ENCODE measurements at regions not wholly inside any gene's neighbourhood (a gene's known extent, or its start where the extent isn't known, plus 50 kb on each side); places are given as distances from the start of the nearest gene placed in this dataset.

GRCh38 chr1:172952516-172952915 is 98.2 kb downstream of the TNFSF18 start:
- no peak for DNase-seq (ENCODE audit: low read depth in 2 of 2)

GRCh38 chr1:172954476-172955150 is 96.1 kb downstream of the TNFSF18 start:
- no peak for DNase-seq (ENCODE audit: low read depth in 2 of 2)

- no peak for DNase-seq (ENCODE audit: low read depth in 2 of 2)
Measured at GRCh38 chr1:172955161-172955815, 95.5 kb downstream of the TNFSF18 start.

- no peak for DNase-seq (ENCODE audit: low read depth in 2 of 2)
Measured at GRCh38 chr1:172956871-172957270, 93.9 kb downstream of the TNFSF18 start.

- no peak for DNase-seq (ENCODE audit: low read depth in 2 of 2)
Measured at GRCh38 chr1:172957491-172957890, 93.2 kb downstream of the TNFSF18 start.

- DNase-seq (ENCODE audit: low read depth in 2 of 2) = no peak
Measured at GRCh38 chr1:172959571-172959970, 91.2 kb downstream of the TNFSF18 start.

- no peak for DNase-seq (ENCODE audit: low read depth in 2 of 2)
Measured at GRCh38 chr1:172960019-172960418, 90.7 kb downstream of the TNFSF18 start.

GRCh38 chr1:172960454-172961208 is 90.1 kb downstream of the TNFSF18 start:
- DNase-seq (ENCODE audit: low read depth in 2 of 2) = no peak

GRCh38 chr1:172964864-172965263 is 85.9 kb downstream of the TNFSF18 start:
- DNase-seq (ENCODE audit: low read depth in 2 of 2) = no peak

GRCh38 chr1:172966844-172967540 is 83.7 kb downstream of the TNFSF18 start:
- no peak for DNase-seq (ENCODE audit: low read depth in 2 of 2)

GRCh38 chr1:172967936-172968335 is 82.8 kb downstream of the TNFSF18 start:
- no peak for DNase-seq (ENCODE audit: low read depth in 2 of 2)

- no peak for DNase-seq (ENCODE audit: low read depth in 2 of 2)
Measured at GRCh38 chr1:172969611-172970010, 81.1 kb downstream of the TNFSF18 start.

GRCh38 chr1:172970186-172970585 is 80.6 kb downstream of the TNFSF18 start:
- DNase-seq (ENCODE audit: low read depth in 2 of 2) = no peak

- no peak for DNase-seq (ENCODE audit: low read depth in 2 of 2)
Measured at GRCh38 chr1:172971241-172971640, 79.5 kb downstream of the TNFSF18 start.

- DNase-seq (ENCODE audit: low read depth in 2 of 2) = no peak
Measured at GRCh38 chr1:172972258-172972657, 78.5 kb downstream of the TNFSF18 start.

GRCh38 chr1:172973424-172973823 is 77.3 kb downstream of the TNFSF18 start:
- DNase-seq (ENCODE audit: low read depth in 2 of 2) = no peak

- DNase-seq (ENCODE audit: low read depth in 2 of 2) = no peak
Measured at GRCh38 chr1:172976222-172977041, 74.3 kb downstream of the TNFSF18 start.

- DNase-seq (ENCODE audit: low read depth in 2 of 2) = no peak
Measured at GRCh38 chr1:172977296-172978017, 73.3 kb downstream of the TNFSF18 start.

- DNase-seq (ENCODE audit: low read depth in 2 of 2) = no peak
Measured at GRCh38 chr1:172978595-172978994, 72.1 kb downstream of the TNFSF18 start.

GRCh38 chr1:172979828-172980227 is 70.9 kb downstream of the TNFSF18 start:
- no peak for DNase-seq (ENCODE audit: low read depth in 2 of 2)

- DNase-seq (ENCODE audit: low read depth in 2 of 2) = no peak
Measured at GRCh38 chr1:172980456-172980855, 70.3 kb downstream of the TNFSF18 start.
